ENCODE measurements at regions not wholly inside any gene's neighbourhood (a gene's known extent, or its start where the extent isn't known, plus 50 kb on each side); places are given as distances from the start of the nearest gene placed in this dataset.

DNA sequence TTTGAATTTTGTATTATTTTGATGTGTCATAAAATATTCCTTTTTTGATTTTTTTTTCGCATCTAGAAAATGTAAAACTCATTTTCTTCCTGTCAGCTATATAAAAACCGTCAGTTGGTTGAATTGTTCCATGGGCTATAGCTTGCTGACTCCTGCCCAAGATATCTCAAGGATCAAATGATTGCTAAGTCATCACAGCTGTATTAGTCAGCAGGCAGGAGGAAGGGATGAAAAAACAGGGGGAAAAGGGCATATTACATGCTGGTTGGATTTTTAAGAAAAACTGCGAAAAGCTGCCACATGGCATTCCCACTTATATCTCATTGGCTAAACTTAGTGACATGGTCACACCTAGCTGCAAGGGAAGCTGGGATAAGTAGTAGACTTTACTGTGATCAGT lies 569.9 kb downstream of the BCKDHB start:
- H3K27ac ChIP-seq (ENCODE audit: low read depth, low read length), result no peak overlapping the region
- no peaks in the 10 kb centered on the region for H3K9me3 ChIP-seq (ENCODE audit: control insufficient read depth, insufficient read depth, low read length)
- H3K4me3 ChIP-seq (ENCODE audit: low read length), result no peak overlapping the region
- H3K4me1 ChIP-seq (ENCODE audit: control insufficient read depth, low read length), result no peaks in the 10 kb centered on the region
- no peaks in the 10 kb centered on the region for H3K36me3 ChIP-seq (ENCODE audit: control insufficient read depth, low read length)
- H3K9me2 ChIP-seq (replicated peaks; ENCODE audit: control insufficient read depth, low read length), result no peaks in the 10 kb centered on the region
- H3K4me2 ChIP-seq (ENCODE audit: low read length), result no peak overlapping the region
- no peaks in the 10 kb centered on the region for H3F3A ChIP-seq (ENCODE audit: control insufficient read depth, insufficient read depth)
- H3K27me3 ChIP-seq (ENCODE audit: control insufficient read depth, low read length), result no peaks in the 10 kb centered on the region
- no peaks in the 10 kb centered on the region for H4K20me1 ChIP-seq (ENCODE audit: control insufficient read depth, insufficient read depth, low read depth, low read length)
- TF ChIP-seq, protein P1, sequence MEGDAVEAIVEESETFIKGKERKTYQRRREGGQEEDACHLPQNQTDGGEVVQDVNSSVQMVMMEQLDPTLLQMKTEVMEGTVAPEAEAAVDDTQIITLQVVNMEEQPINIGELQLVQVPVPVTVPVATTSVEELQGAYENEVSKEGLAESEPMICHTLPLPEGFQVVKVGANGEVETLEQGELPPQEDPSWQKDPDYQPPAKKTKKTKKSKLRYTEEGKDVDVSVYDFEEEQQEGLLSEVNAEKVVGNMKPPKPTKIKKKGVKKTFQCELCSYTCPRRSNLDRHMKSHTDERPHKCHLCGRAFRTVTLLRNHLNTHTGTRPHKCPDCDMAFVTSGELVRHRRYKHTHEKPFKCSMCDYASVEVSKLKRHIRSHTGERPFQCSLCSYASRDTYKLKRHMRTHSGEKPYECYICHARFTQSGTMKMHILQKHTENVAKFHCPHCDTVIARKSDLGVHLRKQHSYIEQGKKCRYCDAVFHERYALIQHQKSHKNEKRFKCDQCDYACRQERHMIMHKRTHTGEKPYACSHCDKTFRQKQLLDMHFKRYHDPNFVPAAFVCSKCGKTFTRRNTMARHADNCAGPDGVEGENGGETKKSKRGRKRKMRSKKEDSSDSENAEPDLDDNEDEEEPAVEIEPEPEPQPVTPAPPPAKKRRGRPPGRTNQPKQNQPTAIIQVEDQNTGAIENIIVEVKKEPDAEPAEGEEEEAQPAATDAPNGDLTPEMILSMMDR (IDR thresholded peaks at IDR 0.05; ENCODE audit: low read depth, low read length, poor library complexity, severe bottlenecking), result no peak
- no peak for TF ChIP-seq EZH2phosphoT487 (IDR thresholded peaks at IDR 0.05; ENCODE audit: borderline replicate concordance, low read length)
- H3K79me2 ChIP-seq (ENCODE audit: control insufficient read depth, low read length), result no peaks in the 10 kb centered on the region

DNA sequence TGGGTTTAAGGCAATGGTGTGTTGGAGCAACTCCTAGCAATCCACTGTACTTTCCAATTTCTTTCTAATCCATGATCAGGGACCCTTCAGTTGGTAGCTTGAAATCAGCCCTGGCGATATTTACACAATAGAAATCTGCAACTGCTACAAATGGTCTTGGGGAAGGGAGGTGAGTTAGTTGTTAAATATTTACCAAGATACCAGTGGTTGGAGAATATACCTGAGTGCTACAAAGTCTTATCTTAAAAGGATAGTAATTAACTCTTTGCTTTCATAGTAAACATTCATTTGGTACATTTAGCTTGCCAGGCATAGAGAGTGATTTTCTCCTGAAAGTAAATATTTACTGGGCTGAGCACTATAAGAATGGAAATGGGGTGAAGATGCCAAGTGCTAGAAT lies 568.2 kb downstream of the BCKDHB start:
- no peak overlapping the region for H3K27ac ChIP-seq (ENCODE audit: low read depth, low read length)
- H3F3A ChIP-seq (ENCODE audit: control insufficient read depth, insufficient read depth), result no peaks in the 10 kb centered on the region
- TF ChIP-seq, protein P1 (IDR thresholded peaks at IDR 0.05; ENCODE audit: low read depth, low read length, poor library complexity, severe bottlenecking), result no peak
- TF ChIP-seq EZH2phosphoT487 (IDR thresholded peaks at IDR 0.05; ENCODE audit: borderline replicate concordance, low read length), result no peak
- no peak overlapping the region for H3K4me2 ChIP-seq (ENCODE audit: low read length)
- H3K9me2 ChIP-seq (replicated peaks; ENCODE audit: control insufficient read depth, low read length), result no peaks in the 10 kb centered on the region
- no peaks in the 10 kb centered on the region for H3K27me3 ChIP-seq (ENCODE audit: control insufficient read depth, low read length)
- H3K79me2 ChIP-seq (ENCODE audit: control insufficient read depth, low read length), result no peaks in the 10 kb centered on the region
- H3K36me3 ChIP-seq (ENCODE audit: control insufficient read depth, low read length), result no peaks in the 10 kb centered on the region
- no peaks in the 10 kb centered on the region for H3K9me3 ChIP-seq (ENCODE audit: control insufficient read depth, insufficient read depth, low read length)
- no peaks in the 10 kb centered on the region for H4K20me1 ChIP-seq (ENCODE audit: control insufficient read depth, insufficient read depth, low read depth, low read length)
- no peaks in the 10 kb centered on the region for H3K4me1 ChIP-seq (ENCODE audit: control insufficient read depth, low read length)
- H3K4me3 ChIP-seq (ENCODE audit: low read length), result no peak overlapping the region

DNA sequence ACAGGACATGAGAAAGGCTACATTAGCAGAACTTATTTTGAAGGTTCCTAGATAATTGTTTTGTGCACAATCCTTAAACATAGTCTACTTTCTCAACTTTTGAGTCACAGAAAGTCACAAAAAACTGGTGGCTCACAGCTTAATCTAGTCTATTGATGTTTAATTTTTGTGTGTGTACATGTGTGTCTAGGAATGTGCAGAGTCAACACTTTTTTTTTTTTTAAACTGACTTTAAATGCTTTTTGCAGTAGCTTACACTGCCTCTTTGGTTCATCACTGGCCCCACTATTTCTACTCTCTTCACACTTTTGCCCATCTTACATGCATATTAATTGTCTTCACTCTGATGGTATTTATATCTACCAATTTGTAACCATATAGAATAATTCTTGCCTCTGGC lies 566.9 kb downstream of the BCKDHB start:
- no peaks in the 10 kb centered on the region for H4K20me1 ChIP-seq (ENCODE audit: control insufficient read depth, insufficient read depth, low read depth, low read length)
- H3K4me3 ChIP-seq (ENCODE audit: low read length), result no peak overlapping the region
- no peaks in the 10 kb centered on the region for H3K36me3 ChIP-seq (ENCODE audit: control insufficient read depth, low read length)
- H3F3A ChIP-seq (ENCODE audit: control insufficient read depth, insufficient read depth), result no peaks in the 10 kb centered on the region
- no peaks in the 10 kb centered on the region for H3K9me2 ChIP-seq (replicated peaks; ENCODE audit: control insufficient read depth, low read length)
- H3K4me1 ChIP-seq (ENCODE audit: control insufficient read depth, low read length), result no peaks in the 10 kb centered on the region
- H3K27ac ChIP-seq (ENCODE audit: low read depth, low read length), result no peak overlapping the region
- H3K27me3 ChIP-seq (ENCODE audit: control insufficient read depth, low read length), result no peaks in the 10 kb centered on the region
- H3K9me3 ChIP-seq (ENCODE audit: control insufficient read depth, insufficient read depth, low read length), result no peaks in the 10 kb centered on the region
- TF ChIP-seq, protein P1 (IDR thresholded peaks at IDR 0.05; ENCODE audit: low read depth, low read length, poor library complexity, severe bottlenecking), result no peak
- TF ChIP-seq EZH2phosphoT487 (IDR thresholded peaks at IDR 0.05; ENCODE audit: borderline replicate concordance, low read length), result no peak
- no peaks in the 10 kb centered on the region for H3K79me2 ChIP-seq (ENCODE audit: control insufficient read depth, low read length)
- H3K4me2 ChIP-seq (ENCODE audit: low read length), result no peak overlapping the region

DNA sequence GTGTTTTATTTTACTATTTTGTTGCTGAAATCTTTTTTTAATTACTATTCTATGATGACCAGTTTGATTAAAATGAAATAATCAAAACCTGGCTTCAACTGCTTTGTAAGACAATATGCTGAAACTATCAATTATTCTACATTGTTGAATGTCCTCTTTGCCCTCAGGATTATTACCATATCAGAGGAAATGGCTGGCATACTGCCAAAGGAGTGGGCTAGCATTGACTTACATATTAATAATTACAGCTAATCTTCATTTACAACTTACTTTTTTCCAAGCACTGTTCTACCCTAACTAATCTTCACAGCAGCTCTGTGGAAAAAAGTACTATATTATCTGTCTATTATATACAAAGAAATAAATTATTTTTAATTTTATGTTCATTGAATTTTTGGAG lies 560.5 kb downstream of the BCKDHB start:
- Histone ChIP-seq H3K4me1 (ENCODE audit: control insufficient read depth, low read length) (no peaks in the 10 kb centered on the region), H3K36me3 (ENCODE audit: control insufficient read depth, low read length) (no peaks in the 10 kb centered on the region), H3K27ac (ENCODE audit: low read depth, low read length) (no peak overlapping the region), H4K20me1 (ENCODE audit: control insufficient read depth, insufficient read depth, low read depth, low read length) (no peaks in the 10 kb centered on the region), H3K79me2 (ENCODE audit: control insufficient read depth, low read length) (no peaks in the 10 kb centered on the region), H3K4me2 (ENCODE audit: low read length) (no peak overlapping the region), H3K9me2 (replicated peaks; ENCODE audit: control insufficient read depth, low read length) (no peaks in the 10 kb centered on the region), H3F3A (ENCODE audit: control insufficient read depth, insufficient read depth) (no peaks in the 10 kb centered on the region), H3K9me3 (ENCODE audit: control insufficient read depth, insufficient read depth, low read length) (no peaks in the 10 kb centered on the region), H3K27me3 (ENCODE audit: control insufficient read depth, low read length) (no peaks in the 10 kb centered on the region), H3K4me3 (ENCODE audit: low read length) (no peak overlapping the region)
- TF ChIP-seq EZH2phosphoT487 (IDR thresholded peaks at IDR 0.05; ENCODE audit: borderline replicate concordance, low read length), result no peak
- TF ChIP-seq, protein P1 (IDR thresholded peaks at IDR 0.05; ENCODE audit: low read depth, low read length, poor library complexity, severe bottlenecking), result no peak

All from DOHH2 (cell line).